ENCODE measurements at regions not wholly inside any gene's neighbourhood (a gene's known extent, or its start where the extent isn't known, plus 50 kb on each side); places are given as distances from the start of the nearest gene placed in this dataset.
"Not testable (repeated sequence)": the region's sequence is repeated elsewhere in the genome, so short reads cannot be mapped to it uniquely, and the experiment has no call there.

DNA sequence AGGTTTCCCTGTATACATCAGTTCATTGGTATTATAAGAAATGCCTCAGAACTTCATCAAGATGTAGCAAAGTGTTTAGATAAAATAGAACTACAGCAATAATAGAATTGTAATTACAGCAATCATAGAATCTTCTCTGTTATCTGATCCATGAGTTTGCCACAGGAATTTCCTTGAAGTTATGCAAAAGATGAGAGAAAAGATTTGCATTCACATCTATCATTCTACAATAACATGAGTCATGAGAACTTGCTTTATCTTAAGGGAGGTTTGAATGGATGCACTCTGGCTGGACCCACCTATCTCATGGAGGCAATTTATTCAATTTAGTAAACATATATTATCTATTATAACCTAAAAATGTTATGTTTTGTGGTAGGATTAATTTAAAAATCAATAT, 329.8 kb upstream of the EPHA7 start:
- DNase-seq, result no peak

DNA sequence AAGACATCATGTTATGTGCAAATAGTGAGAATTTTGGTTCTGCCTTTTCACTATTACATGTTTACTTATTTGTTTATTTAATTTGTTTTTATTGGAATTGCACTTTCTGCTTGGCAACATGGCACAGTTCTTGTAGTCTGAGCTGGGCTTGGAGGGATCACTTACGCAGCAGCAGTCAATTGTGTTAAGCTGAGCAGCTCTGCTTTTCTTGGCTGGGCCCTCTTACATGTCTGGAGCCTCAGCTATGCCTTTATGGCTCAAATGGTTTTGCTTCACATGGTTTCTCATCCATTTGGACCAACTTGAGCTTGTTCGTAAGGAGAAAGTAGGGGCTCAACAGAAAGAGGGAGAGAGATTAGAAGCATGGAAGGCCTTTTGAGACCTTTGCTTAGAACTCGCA, 327.5 kb upstream of the EPHA7 start:
- DNase-seq, result no peak

DNA sequence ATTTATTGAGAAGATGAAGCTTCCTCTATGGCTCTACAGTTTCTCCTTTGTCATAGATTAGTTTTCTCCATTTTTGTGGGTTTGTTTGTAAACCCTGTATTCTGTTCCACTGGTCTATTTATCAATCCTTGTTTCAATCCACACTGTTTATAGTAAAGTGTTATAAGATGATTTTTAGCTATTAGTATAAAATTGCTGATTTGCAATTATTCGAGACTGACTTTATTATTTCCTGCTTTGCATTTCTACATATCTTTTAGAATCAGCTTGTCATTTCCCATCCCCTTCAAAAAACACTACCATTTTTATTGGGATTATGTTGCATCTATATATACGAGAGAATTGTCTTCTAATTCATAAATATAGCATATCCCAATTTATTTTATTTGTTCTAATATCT, 325.9 kb upstream of the EPHA7 start:
- DNase-seq, result no peak

DNA sequence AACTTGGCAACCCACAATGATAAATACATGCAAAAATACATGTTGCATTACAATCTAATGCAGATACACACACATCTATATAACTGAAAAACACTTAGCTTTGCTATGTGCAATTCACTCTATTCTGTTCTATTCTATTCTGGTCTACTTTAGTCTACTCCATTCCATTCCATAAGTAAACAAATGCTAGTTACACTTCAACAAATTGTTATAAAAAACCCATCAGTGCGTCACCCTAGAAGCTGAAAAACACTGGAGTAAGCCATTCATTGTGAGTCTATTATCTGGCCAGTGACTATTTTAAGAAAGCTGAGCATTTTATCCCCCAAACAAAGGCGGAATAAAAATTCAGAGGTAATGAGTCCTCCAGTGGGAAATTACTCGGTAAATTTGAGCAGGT, 315.7 kb upstream of the EPHA7 start:
- DNase-seq, result no peak

- DNase-seq, result no peak
These were observed 311.9 kb upstream of the EPHA7 start for GRCh38 chr6:93731306-93731705.

DNA sequence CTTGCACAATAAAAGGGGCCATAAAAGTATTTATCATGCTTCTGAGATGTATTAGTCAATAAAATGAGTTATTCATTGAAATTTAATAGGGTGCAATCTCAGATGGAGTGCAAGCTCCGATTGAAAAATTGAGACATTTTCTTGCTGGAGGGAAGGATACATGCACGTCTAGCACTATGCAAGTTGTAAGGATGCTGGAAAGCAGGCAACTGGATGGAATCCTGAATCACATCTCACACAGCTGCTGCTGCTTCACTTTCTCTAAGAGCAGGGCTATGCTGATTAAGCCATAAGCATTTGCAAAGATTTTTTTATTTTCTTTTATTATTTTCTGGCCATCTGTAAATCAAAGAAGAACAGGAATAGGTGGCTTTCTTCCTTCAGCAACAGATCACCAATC, 308.8 kb upstream of the EPHA7 start:
- no peak for DNase-seq

- DNase-seq, result no peak
These were observed 308.1 kb upstream of the EPHA7 start for GRCh38 chr6:93727447-93727846.

DNA sequence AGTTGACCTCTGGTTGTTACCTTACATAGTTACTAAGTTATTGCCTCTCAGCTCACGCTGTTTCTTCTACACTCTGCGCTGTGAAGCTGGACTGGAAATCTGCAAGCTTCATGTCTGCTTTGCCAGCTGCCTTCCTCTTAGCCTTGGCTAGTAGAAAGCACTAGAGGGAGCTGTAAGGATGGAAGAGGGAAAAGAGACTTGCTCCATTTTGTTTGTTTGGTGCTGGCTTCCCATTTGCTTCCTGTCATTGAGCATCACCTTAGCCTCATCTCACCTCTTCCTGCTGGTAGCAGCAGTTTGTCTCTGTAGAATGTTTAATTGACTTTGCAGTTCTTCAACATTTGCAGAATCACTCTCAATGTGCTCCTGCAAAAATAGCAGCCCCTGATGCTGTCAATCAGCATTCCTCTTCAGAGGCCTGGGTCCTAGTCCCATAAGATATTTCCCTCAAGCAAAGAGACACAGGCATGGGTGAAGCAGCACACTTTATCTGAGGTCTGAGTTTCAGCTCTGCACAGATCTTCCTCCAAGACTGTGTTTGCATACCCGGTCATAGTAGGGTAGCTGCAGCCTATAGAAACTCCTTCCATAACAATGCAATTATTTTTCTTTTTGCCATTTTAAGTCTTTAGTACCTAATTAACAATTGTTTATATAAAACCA, 302.2 kb upstream of the EPHA7 start:
- no peak for DNase-seq

DNA sequence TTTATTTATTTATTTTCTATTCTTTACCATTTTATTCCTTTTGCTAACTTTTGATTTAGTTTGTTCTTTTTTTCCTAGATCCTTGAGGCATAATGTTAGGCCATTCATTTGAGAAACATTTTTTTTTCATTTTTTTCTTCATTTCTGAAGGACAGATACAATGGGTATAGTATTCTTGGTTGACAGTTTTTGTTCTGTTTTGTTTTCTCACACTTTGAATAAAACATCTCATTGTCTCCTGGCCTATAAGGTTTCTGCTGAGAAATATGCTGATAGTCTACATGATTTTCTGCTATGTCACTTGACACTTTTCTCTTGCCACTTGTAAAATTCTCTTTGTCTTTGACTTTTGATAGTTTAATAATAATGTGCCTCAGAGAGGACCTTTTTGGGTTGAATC, 294.6 kb upstream of the EPHA7 start:
- no peak for DNase-seq

GRCh38 chr6:93703431-93703830, 284.1 kb upstream of the EPHA7 start:
- DNase-seq, result no peak

GRCh38 chr6:93701526-93701925, 282.2 kb upstream of the EPHA7 start:
- no peak for DNase-seq

DNA sequence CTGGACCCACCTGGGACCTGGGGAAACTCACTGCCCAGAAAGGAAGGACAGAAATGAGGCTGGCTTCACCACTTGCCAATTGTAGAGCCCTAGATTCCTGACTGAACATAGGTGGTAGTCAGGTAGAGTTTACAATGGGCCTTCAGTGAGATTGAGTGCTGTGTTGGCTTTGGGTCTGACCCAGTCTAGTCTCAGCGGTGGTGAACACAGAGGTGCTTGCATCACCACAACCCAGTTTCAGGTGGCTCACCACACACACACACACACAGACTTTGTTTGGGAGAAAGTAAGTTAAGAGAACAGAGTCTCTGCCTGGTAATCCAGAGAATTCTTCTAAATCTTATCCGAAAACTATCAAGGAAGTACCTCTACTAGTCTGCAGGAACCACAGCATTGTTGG, 266.1 kb upstream of the EPHA7 start:
- DNase-seq, result no peak

GRCh38 chr6:93684339-93684738, 265.0 kb upstream of the EPHA7 start:
- no peak for DNase-seq

DNA sequence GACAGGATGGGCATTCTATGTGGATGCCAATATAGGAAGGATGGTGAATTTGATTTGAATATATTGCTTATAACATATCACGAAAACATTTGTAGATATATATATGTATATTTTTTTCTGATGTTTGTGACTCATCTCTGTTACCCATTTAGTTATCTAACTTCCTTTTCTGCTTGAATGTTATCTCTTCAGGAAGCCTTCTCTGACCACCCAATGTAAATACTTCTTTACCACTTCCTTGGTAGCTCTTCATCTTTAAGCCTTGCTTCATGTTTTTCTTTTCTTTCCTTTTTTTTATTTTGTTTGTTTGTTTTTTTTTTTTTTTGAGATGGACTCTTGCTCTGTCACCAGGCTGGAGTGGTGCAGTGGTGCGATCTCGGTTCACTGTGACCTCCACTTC, 260.5 kb upstream of the EPHA7 start:
- peak; percentile 74 for DNase-seq

DNA sequence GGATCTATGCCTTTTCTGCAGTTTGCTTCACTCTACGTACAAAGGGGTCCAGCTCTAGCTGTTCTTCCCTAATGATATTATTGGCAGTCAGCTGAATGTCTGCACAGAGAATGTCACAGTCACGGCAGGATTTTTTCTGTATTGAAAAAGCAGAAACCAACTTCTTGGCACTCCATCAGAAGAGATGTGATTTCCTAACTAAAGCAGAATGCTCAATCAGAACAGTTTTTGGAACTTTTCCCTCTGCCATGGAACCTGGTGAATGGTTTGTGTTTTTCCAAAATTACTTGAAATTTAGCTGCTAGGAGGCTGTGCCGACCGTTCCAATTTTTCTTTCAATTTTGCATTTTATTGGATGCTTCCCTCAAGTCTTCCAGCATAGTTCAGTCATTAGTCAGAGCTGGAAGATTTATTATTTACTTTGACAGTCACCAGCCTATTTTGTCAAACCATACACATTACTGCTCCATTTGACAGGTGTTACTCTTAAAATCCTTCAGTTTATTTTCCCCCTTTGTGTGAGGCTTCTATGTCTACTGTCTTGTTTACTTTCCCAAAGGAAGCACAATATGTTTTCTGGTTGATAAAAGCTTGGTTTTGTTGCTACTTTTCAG, 259.6 kb upstream of the EPHA7 start:
- DNase-seq, result no peak

GRCh38 chr6:93677264-93677965, 258.1 kb upstream of the EPHA7 start:
- no peak for DNase-seq

GRCh38 chr6:93676581-93676980, 257.2 kb upstream of the EPHA7 start:
- DNase-seq, result no peak

DNA sequence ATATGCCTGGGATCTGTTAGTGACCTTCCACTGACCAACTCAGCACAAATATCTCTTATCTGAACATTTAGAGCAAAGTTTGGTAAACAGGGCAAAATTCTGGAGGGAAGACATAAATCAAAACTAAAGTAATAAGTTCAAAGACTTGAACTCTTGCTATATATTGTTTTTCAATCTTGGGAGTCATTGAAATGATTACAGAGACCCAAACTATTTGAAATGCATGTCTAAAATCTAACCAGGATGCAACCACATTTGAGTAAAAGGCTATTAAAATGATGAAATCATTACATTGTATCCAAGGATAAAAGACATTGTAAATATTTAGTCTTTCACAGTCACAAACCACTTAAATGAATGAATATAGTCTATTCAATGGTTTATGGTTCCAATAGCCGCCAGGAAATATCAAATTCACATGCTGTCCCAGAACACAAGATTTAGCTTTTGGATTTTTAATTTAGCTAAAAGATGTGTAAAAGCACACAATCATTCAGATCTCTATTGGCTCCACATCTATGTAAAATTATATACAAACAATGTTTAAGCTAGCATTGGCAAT, 256.6 kb upstream of the EPHA7 start:
- no peak for DNase-seq

GRCh38 chr6:93663111-93663510, 243.8 kb upstream of the EPHA7 start:
- DNase-seq, result no peak

DNA sequence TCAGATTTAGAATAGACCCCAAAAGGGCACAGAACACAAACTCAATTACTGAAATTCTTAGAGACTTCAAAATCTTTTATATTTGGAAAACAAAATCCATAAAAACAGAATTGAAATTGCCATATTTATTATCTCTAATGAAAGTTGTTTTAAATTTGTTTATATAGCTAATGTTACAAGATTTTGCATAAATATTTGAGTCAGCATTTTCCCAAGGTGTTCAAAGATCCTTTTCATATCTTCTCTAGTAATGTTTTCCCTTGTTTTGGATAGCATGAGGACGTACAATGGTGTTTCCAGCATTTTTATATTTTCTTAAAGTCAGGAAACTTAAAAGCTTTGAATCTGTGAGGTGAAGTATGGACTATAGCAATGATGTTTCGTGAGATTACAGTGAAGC, 235.2 kb upstream of the EPHA7 start:
- no peak for DNase-seq

DNA sequence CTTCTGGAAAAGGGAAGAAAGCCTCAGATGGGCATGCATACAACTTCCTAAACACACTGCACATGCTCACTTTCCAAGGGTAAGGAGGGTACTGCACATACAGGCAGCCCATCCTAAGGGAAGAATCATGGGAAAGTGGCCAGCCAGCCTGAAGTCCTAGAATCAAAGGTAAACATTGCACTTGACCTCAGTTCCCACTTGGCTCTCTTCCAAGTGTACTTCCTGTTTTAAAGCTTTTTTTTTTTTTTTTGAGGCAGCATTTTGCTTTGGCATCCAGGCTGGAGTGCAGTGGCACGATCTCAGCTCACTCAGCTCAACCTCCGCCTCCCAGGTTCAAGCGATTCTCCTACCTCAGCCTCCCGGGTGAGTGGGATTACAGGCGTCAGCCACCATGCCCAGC, 225.3 kb upstream of the EPHA7 start:
- peak; percentile 63 for DNase-seq

DNA sequence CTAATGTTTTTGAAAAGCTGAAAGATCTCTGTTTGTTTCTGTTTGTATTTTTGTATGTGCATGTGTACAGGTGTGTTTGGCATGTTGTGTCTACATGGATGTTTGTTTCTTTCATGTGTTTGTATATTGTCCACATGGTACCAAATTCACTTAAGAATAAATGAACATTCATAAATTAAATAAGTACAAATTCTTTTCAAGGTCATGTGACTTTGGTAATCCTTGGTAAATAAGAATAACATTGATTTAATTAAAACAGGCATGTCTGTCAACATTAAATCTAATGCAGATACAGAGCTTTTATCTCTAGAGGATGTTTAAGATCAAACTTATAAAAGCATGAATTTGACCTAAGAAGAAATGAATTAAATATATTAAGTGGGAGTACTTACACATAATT, 219.8 kb upstream of the EPHA7 start:
- DNase-seq, result no peak

DNA sequence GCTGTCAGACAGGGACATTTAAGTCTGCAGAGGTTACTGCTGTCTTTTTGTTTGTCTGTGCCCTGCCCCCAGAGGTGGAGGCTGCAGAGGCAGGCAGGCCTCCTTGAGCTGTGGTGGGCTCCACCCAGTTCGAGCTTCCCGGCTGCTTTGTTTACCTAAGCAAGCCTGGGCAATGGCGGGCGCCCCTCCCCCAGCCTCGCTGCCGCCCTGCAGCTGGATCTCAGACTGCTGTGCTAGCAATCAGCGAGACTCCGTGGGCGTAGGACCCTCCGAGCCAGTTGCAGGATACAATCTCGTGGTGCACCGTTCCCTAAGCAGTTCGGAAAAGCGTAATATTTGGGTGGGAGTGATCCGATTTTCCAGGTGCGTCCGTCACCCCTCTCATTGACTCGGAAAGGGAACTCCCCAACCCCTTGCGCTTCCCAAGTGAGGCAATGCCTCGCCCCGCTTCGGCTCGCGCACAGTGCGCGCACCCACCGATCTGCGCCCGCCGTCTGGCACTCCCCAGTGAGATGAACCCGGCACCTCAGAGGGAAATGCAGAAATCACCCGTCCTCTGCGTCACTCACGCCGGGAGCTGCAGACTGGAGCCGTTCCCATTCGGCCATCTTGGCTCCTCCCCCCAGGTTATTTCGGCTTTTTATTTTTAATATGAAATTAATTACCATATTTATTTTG, 217.8 kb upstream of the EPHA7 start:
- DNase-seq, result not testable (repeated sequence)

- no peak for DNase-seq
These were observed 205.0 kb upstream of the EPHA7 start for GRCh38 chr6:93624408-93624807.
